CD4-positive, CD25-positive, alpha-beta regulatory T cell (primary cell): ENCODE measurements at regions not wholly inside any gene's neighbourhood (a gene's known extent, or its start where the extent isn't known, plus 50 kb on each side); places are given as distances from the start of the nearest gene placed in this dataset.

Source experiments
- ATAC-seq, 2 donors: fragments of 150-1000 bp; cut with Tn5 transposase; one replicate each; pipeline ENCODE4 v1.10.0; 2021; ENCODE audit warnings: low read depth in 2 of 2, moderate number of reproducible peaks in 2 of 2, moderate library complexity in 1 of 2
- DNase-seq, 3 donors: peaks; one replicate each; pipeline versions ENCODE4 v3.0.0 to v3.0.0-alpha.2; 2012 to 2022; ENCODE audit warnings: mixed read lengths in 1 of 3
- H3K27ac ChIP-seq: one replicate; pipeline ENCODE4 v1.7.0; 2013; ENCODE audit warnings: mild to moderate bottlenecking, low read length; ENCODE audit not compliant: insufficient read depth, poor library complexity, severe bottlenecking
- H3K27me3 ChIP-seq: one replicate; pipeline ENCODE4 v1.7.0; 2013; ENCODE audit warnings: low read length; ENCODE audit not compliant: control insufficient read depth, insufficient read depth
- H3K36me3 ChIP-seq: one replicate; pipeline ENCODE4 v1.7.0; 2013; ENCODE audit warnings: mild to moderate bottlenecking, low read length, moderate library complexity; ENCODE audit not compliant: control insufficient read depth, insufficient read depth
- H3K4me1 ChIP-seq: 2 replicates; pipeline ENCODE4 v1.7.0; 2013; ENCODE audit warnings: mild to moderate bottlenecking, low read length; ENCODE audit not compliant: insufficient read depth, control insufficient read depth, poor library complexity, severe bottlenecking
- H3K4me3 ChIP-seq: one replicate; pipeline ENCODE4 v1.7.0; 2013; ENCODE audit warnings: low read depth, mild to moderate bottlenecking, low read length, moderate library complexity
- H3K9me3 ChIP-seq, 2 experiments: 1 replicate in 1 of 2; 2 replicates in 1 of 2; pipeline ENCODE4 v1.7.0; 2013; ENCODE audit warnings: low read length in 2 of 2, mild to moderate bottlenecking in 1 of 2, moderate library complexity in 1 of 2; ENCODE audit not compliant: control insufficient read depth in 2 of 2
- H3K27ac Mint-ChIP-seq, 3 donors: one replicate each; pipeline ENCODE4 v1.8.0; 2020 to 2022; ENCODE audit warnings: mild to moderate bottlenecking in 3 of 3, mixed read lengths in 3 of 3, moderate library complexity in 2 of 3
- H3K27me3 Mint-ChIP-seq: one replicate; pipeline ENCODE4 v1.8.0; 2022; ENCODE audit warnings: mild to moderate bottlenecking, mixed read lengths
- H3K36me3 Mint-ChIP-seq: one replicate; pipeline ENCODE4 v1.8.0; 2020; ENCODE audit warnings: mixed read lengths
- H3K4me1 Mint-ChIP-seq, 4 donors: one replicate each; pipeline ENCODE4 v1.8.0; 2020 to 2022; ENCODE audit warnings: mixed read lengths in 4 of 4, mild to moderate bottlenecking in 1 of 4
- H3K4me3 Mint-ChIP-seq, 4 donors: one replicate each; pipeline ENCODE4 v1.8.0; 2020 to 2022; ENCODE audit warnings: mild to moderate bottlenecking in 4 of 4, mixed read lengths in 4 of 4, moderate library complexity in 3 of 4
- H3K9me3 Mint-ChIP-seq, 7 donors: one replicate each; pipeline ENCODE4 v1.8.0; 2020 to 2022; ENCODE audit warnings: mixed read lengths in 7 of 7, mild to moderate bottlenecking in 3 of 7, moderate library complexity in 2 of 7

DNA sequence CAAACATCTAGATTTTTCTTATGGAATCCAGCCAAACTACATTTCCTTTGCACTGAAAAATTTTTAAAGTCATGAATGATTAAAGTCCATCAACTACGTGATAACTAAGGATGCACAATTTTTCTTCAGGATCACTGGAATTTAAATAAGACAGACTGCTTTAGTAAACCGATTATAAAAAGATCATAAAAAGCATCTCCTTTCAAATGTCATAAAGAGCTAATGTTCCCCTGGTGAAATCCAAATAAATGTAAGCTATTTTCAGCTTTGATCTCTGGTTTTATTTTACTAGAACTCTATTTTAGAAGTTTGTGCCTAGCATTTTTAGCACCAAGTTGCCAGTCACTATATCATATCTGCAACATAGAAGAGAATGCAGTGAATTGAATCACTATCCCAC, 460.8 kb downstream of the RFC3 start:
- DNase-seq (no peak), ATAC-seq (no peak)
- peaks cover 0 to 22% (median 6%) of the 10 kb centered on the region in 7 donors for H3K9me3 Mint-ChIP-seq
- no peak overlapping the region for H3K27ac Mint-ChIP-seq
- Histone ChIP-seq H3K4me3 (no peak overlapping the region), H3K36me3 (no peaks in the 10 kb centered on the region), H3K27me3 (no peaks in the 10 kb centered on the region), H3K4me1 (no peaks in the 10 kb centered on the region), H3K27ac (no peak overlapping the region), H3K9me3 (no peaks in the 10 kb centered on the region)
- H3K27me3 Mint-ChIP-seq = no peaks in the 10 kb centered on the region
- H3K4me3 Mint-ChIP-seq = no peak overlapping the region
- H3K36me3 Mint-ChIP-seq = no peaks in the 10 kb centered on the region
- no peaks in the 10 kb centered on the region for H3K4me1 Mint-ChIP-seq

DNA sequence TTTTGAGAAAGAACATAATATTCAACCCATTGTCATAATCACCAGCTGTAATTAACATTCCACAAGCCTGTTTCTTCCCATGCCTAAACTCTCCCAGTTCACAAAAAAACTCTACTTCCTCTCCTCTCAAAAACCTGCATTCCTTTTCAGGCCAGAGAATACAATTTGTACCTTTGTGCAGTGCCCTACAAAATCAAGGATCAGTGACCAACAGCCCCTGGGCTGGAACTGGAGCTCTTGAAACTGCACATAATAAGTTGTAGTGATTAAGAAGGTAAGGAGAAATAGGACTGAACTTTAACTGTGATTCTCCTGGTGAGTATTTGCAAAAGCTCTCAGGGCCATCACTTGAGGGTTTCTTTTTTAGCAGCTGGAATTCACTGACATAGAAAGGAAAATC, 472.7 kb downstream of the RFC3 start:
- H3K4me1 ChIP-seq = no peaks in the 10 kb centered on the region
- ATAC-seq = no peak
- H3K27me3 Mint-ChIP-seq = no peaks in the 10 kb centered on the region
- no peak overlapping the region for H3K27ac Mint-ChIP-seq
- H3K4me3 Mint-ChIP-seq = no peak overlapping the region
- H3K27ac ChIP-seq = no peak overlapping the region
- no peak for DNase-seq
- no peaks in the 10 kb centered on the region for H3K36me3 ChIP-seq
- peaks cover 0 to 8% (median 4%) of the 10 kb centered on the region in 7 donors for H3K9me3 Mint-ChIP-seq
- H3K4me3 ChIP-seq = no peak overlapping the region
- H3K27me3 ChIP-seq = no peaks in the 10 kb centered on the region
- no peaks in the 10 kb centered on the region for H3K9me3 ChIP-seq
- H3K36me3 Mint-ChIP-seq = no peaks in the 10 kb centered on the region
- H3K4me1 Mint-ChIP-seq = no peaks in the 10 kb centered on the region

DNA sequence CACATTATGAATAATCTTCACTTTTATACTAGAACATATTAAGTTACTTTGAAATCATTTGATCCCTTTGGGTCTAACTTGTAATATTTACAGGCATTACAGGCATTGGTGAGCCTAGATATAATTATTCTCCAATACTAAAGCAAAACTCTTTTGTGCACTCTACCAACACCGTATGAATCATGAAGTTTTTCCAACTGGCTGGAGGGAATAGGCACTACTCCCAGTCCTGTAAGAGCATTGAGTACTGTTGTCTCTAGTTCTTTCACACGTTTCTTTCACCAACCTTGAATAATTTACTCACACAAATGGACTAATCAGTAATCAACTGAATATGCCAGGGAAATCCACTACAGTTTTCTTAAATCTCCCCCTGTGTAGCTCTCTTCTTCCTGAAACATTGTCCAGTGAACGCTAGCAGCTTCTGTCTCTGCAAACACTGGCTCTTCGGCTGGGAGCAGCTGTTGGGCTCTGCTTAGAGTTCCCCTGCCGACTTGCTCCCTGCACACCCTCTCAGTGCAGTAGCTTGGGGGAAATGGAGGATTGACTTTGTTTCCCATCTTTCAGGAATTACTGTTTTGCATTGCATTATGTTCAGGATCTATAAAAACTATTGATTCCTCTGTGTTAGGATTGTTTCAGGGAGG, 476.7 kb downstream of the RFC3 start:
- Histone ChIP-seq H3K4me1 (no peaks in the 10 kb centered on the region), H3K9me3 (no peaks in the 10 kb centered on the region), H3K27ac (no peak overlapping the region), H3K4me3 (no peak overlapping the region), H3K27me3 (no peaks in the 10 kb centered on the region), H3K36me3 (no peaks in the 10 kb centered on the region)
- H3K27ac Mint-ChIP-seq = no peak overlapping the region
- H3K4me1 Mint-ChIP-seq = no peaks in the 10 kb centered on the region
- H3K4me3 Mint-ChIP-seq = no peak overlapping the region
- no peak for DNase-seq
- H3K27me3 Mint-ChIP-seq = no peaks in the 10 kb centered on the region
- no peak for ATAC-seq
- no peaks in the 10 kb centered on the region for H3K36me3 Mint-ChIP-seq
- peaks cover 0 to 9% (median 3%) of the 10 kb centered on the region in 7 donors for H3K9me3 Mint-ChIP-seq

DNA sequence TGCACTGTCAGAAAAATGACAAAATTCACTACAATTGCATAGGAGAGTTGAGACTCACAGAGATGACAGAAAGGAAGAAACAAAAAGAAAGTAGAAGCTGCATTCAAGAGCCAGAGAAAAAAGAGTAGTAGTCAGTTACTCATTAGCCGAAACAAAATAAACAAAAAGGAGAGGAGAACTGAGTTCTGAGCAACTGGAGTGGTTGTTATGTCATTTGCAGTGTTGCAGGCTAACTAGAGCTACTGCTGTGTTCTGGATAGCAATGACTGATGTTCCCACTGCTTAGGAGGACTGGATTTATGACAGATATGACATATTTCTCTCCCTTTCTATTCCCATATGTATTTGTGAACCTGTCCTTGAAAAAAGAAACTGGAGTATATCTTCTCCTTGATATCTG, 482.6 kb downstream of the RFC3 start:
- Mint-ChIP-seq H3K27ac (no peak overlapping the region), H3K4me3 (no peak overlapping the region), H3K4me1 (no peaks in the 10 kb centered on the region), H3K9me3 (peaks cover 0 to 22% (median 7%) of the 10 kb centered on the region in 7 donors), H3K36me3 (no peaks in the 10 kb centered on the region), H3K27me3 (no peaks in the 10 kb centered on the region)
- no peaks in the 10 kb centered on the region for H3K36me3 ChIP-seq
- no peaks in the 10 kb centered on the region for H3K9me3 ChIP-seq
- no peak overlapping the region for H3K27ac ChIP-seq
- ATAC-seq = no peak
- H3K4me1 ChIP-seq = no peaks in the 10 kb centered on the region
- no peak overlapping the region for H3K4me3 ChIP-seq
- no peaks in the 10 kb centered on the region for H3K27me3 ChIP-seq
- DNase-seq = no peak

DNA sequence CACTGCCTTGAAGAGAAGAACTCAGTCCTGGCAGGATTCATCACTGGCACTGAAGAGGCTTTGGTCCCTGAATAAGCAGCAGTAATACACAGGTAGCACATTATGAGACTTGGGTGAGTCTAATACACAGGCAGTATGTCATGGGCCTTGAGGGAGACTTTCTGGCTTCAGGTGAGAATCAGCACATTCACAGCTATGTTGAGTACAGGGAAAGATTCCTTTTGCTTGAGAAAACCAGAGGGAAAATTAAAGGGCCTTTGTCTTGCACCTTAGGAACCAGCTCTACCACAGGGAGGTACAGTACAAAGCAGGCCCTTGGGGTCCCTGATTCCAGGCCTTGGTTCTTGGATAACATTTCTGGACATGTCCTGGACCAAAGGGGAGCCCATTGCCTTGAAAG, 484.6 kb downstream of the RFC3 start:
- Mint-ChIP-seq H3K27ac (no peak overlapping the region), H3K4me1 (no peaks in the 10 kb centered on the region), H3K27me3 (no peaks in the 10 kb centered on the region), H3K4me3 (no peak overlapping the region), H3K9me3 (peaks cover 0 to 22% (median 7%) of the 10 kb centered on the region in 7 donors), H3K36me3 (no peaks in the 10 kb centered on the region)
- ATAC-seq (no peak), DNase-seq (no peak)
- H3K36me3 ChIP-seq = no peaks in the 10 kb centered on the region
- no peaks in the 10 kb centered on the region for H3K9me3 ChIP-seq
- H3K27me3 ChIP-seq = no peaks in the 10 kb centered on the region
- H3K4me3 ChIP-seq = no peak overlapping the region
- no peaks in the 10 kb centered on the region for H3K4me1 ChIP-seq
- no peak overlapping the region for H3K27ac ChIP-seq

DNA sequence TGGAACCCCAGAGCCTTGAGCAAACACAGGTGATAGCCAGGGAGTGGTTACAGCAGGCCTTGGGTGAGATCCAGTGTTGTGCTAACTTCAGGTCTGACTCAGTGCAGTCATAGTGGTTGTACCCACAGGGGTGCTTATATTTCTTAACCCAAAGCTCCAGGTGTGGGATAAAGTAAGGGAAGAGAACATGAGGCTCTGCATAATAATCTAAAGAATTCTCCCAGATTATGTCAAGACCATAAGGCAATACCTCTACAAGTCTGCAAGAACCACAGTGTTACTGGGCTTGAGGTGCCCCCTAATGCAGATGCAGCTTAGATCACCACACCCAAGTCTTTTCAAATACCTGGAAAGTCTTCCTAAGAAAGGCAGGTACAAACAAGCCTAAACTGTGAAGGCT, 485.4 kb downstream of the RFC3 start:
- Histone ChIP-seq H3K27ac (no peak overlapping the region), H3K36me3 (no peaks in the 10 kb centered on the region), H3K27me3 (no peaks in the 10 kb centered on the region), H3K4me3 (no peak overlapping the region), H3K4me1 (no peaks in the 10 kb centered on the region), H3K9me3 (no peaks in the 10 kb centered on the region)
- Mint-ChIP-seq H3K27me3 (no peaks in the 10 kb centered on the region), H3K9me3 (peaks cover 0 to 22% (median 7%) of the 10 kb centered on the region in 7 donors), H3K4me3 (no peak overlapping the region), H3K36me3 (no peaks in the 10 kb centered on the region), H3K27ac (no peak overlapping the region), H3K4me1 (no peaks in the 10 kb centered on the region)
- DNase-seq (no peak), ATAC-seq (no peak)

DNA sequence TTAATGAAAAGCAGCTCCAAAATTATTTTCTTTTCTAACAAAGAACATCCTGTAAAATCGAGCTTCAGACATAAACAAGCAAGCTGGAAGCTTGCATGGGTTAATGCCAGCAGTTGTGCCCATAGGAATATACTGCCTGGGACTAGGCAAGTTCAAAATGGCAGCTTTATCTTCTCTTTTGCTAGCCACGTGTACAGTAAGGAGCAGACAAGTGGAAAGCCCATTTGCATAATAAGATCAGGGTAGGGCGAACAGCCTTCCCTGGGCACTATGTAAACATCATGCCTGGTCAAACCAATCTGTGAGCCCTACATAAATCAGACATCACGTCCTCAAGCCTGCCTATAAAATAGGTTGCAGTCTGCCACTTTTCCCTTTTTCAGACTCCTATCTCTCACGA, 489.7 kb downstream of the RFC3 start:
- H3K4me3 Mint-ChIP-seq = no peak overlapping the region
- H3K27ac Mint-ChIP-seq = no peak overlapping the region
- no peaks in the 10 kb centered on the region for H3K27me3 Mint-ChIP-seq
- Histone ChIP-seq H3K27me3 (no peaks in the 10 kb centered on the region), H3K4me3 (no peak overlapping the region), H3K9me3 (no peaks in the 10 kb centered on the region), H3K4me1 (no peaks in the 10 kb centered on the region), H3K36me3 (no peaks in the 10 kb centered on the region), H3K27ac (no peak overlapping the region)
- ATAC-seq = no peak
- H3K9me3 Mint-ChIP-seq = peaks cover 0 to 9% (median 7%) of the 10 kb centered on the region in 7 donors
- H3K36me3 Mint-ChIP-seq = no peaks in the 10 kb centered on the region
- no peak for DNase-seq
- no peaks in the 10 kb centered on the region for H3K4me1 Mint-ChIP-seq

DNA sequence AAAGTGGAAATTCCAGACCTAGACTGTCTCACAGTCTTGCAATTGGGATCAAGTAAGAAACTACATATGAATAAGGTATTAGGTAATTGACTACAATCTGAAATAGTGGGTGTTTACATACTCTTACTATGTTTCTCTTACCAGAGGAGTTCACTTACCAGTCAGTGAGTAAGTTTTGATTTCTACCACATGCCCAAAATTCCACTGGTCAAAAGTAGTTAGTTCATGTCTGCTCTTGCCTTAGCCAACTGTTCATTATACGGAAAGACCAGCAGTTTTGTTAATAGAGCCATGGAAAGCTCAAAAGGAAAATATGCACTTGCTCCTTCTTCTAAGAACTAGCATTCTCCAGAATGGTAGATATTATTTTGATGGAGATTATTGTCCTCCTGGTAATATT, 490.8 kb downstream of the RFC3 start:
- Mint-ChIP-seq H3K27me3 (no peaks in the 10 kb centered on the region), H3K4me3 (no peak overlapping the region), H3K27ac (no peak overlapping the region), H3K36me3 (no peaks in the 10 kb centered on the region), H3K4me1 (no peaks in the 10 kb centered on the region), H3K9me3 (peaks cover 0 to 13% (median 7%) of the 10 kb centered on the region in 7 donors)
- DNase-seq (no peak), ATAC-seq (no peak)
- Histone ChIP-seq H3K27me3 (no peaks in the 10 kb centered on the region), H3K4me1 (no peaks in the 10 kb centered on the region), H3K4me3 (no peak overlapping the region), H3K27ac (no peak overlapping the region), H3K36me3 (no peaks in the 10 kb centered on the region), H3K9me3 (no peaks in the 10 kb centered on the region)
